ENCODE measurements at regions not wholly inside any gene's neighbourhood (a gene's known extent, or its start where the extent isn't known, plus 50 kb on each side); places are given as distances from the start of the nearest gene placed in this dataset.
"Not testable (repeated sequence)": the region's sequence is repeated elsewhere in the genome, so short reads cannot be mapped to it uniquely, and the experiment has no call there.

DNA sequence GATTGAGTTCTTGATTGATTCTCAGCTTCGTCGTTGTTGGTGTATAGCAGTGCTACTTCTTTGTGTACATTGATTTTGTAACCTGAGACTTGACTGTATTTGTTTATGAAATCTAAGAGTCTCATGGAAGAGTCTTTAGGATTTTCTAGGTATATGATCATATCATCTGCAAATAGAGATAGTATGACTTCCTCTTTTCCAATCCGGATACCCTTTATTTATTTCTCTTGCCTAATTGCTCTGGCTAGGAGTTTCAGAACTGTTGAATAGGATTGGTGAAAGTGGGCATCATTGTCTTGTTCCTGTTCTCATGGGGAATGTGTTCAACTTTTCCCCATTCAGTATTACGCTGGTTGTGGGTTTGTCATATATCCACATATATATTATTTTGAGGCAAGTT is 72.3 kb upstream of the ADORA2B start:
- TF ChIP-seq, protein P1, sequence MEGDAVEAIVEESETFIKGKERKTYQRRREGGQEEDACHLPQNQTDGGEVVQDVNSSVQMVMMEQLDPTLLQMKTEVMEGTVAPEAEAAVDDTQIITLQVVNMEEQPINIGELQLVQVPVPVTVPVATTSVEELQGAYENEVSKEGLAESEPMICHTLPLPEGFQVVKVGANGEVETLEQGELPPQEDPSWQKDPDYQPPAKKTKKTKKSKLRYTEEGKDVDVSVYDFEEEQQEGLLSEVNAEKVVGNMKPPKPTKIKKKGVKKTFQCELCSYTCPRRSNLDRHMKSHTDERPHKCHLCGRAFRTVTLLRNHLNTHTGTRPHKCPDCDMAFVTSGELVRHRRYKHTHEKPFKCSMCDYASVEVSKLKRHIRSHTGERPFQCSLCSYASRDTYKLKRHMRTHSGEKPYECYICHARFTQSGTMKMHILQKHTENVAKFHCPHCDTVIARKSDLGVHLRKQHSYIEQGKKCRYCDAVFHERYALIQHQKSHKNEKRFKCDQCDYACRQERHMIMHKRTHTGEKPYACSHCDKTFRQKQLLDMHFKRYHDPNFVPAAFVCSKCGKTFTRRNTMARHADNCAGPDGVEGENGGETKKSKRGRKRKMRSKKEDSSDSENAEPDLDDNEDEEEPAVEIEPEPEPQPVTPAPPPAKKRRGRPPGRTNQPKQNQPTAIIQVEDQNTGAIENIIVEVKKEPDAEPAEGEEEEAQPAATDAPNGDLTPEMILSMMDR (conservative IDR thresholded peaks at IDR 0.05; ENCODE audit: low read depth, low read length), result not testable (repeated sequence)
- TF ChIP-seq EZH2 (IDR thresholded peaks at IDR 0.05; ENCODE audit: borderline replicate concordance, low read depth, low read length, poor library complexity, severe bottlenecking), result not testable (repeated sequence)
